Prostate gland (tissue), 2 donors: ENCODE measurements at regions not wholly inside any gene's neighbourhood (a gene's known extent, or its start where the extent isn't known, plus 50 kb on each side); places are given as distances from the start of the nearest gene placed in this dataset.

ENCODE experiments used
- DNase-seq: peaks from one replicate; pipeline ENCODE4 v3.0.0-alpha.2; 2019; ENCODE audit warnings: low spot score
- H3K27ac ChIP-seq, 2 donors: fragments of 200-600 bp; sonication (generic); 2 replicates each; pipeline ENCODE4 v1.5.1; 2017 to 2019
- H3K27me3 ChIP-seq: fragments of 200-600 bp; sonication (generic); replicated peaks from 2 replicates; pipeline ENCODE4 v1.5.1; 2019; ENCODE audit not compliant: insufficient read depth
- H3K36me3 ChIP-seq, 2 donors: fragments of 200-600 bp; sonication (generic); 1 replicate in 1 of 2; 2 replicates in 1 of 2; pipeline versions ENCODE4 v1.5.1 to v1.8.1; 2017 to 2019
- H3K4me1 ChIP-seq: fragments of 200-600 bp; sonication (generic); replicated peaks from 2 replicates; pipeline ENCODE4 v1.5.1; 2019
- H3K4me3 ChIP-seq, 2 donors: fragments of 200-600 bp; sonication (generic); 2 replicates each; pipeline ENCODE4 v1.5.1; 2017 to 2019
- H3K9me3 ChIP-seq: fragments of 200-600 bp; sonication (generic); 2 replicates; pipeline ENCODE4 v1.5.1; 2017
- POLR2A ChIP-seq: fragments of 450-650 bp; IDR thresholded peaks from one replicate; pipeline ENCODE4 v1.6.1; 2016; ENCODE audit warnings: antibody characterized with exemption, mild to moderate bottlenecking
- POLR2AphosphoS5 ChIP-seq: sonication (generic); formaldehyde crosslinking; IDR thresholded peaks from one replicate; pipeline ENCODE4 v1.6.1; 2017; ENCODE audit warnings: antibody characterized with exemption
- WGBS: methylation state at CpG from one replicate; pipeline ENCODE4 v1.1.5; 2018; 5-methylcytosine and 5-hydroxymethylcytosine counted together
- intact Hi-C: fragments of 100-400 bp; cut with DNase I; formaldehyde crosslinking; loops from one replicate; pipeline ENCODE4 v1.14.2; 2022
- TF ChIP-seq, protein P1 (sequence below), 4 experiments: fragments of 200-600 bp in 2 of 4; fragments of 450-650 bp in 2 of 4; sonication (generic) in 2 of 4; IDR thresholded peaks; 1 replicate in 3 of 4; 2 replicates in 1 of 4; pipeline ENCODE4 v1.5.1; 2016 to 2019; ENCODE audit warnings: antibody characterized with exemption in 4 of 4, mild to moderate bottlenecking in 2 of 4, moderate library complexity in 2 of 4

DNA sequence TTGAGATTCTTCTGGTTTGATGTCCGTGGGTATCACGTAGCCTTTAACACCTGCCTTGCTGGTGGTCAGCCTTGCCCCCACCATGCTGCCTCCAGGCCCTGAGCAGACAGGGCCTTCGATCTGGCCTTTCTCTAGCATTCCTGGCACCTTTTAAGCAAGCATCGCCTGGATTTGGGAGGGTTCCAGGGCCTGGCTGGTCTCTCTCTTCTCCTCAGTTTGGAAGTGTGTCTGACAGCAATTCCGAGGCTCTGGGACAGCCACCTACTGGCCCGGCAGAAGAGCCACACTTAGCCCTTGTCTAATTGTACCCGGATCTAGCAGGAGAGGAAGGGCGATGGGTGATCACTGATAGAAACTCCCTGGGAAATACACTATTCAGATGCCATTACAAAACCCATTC is 441.3 kb upstream of the MKI67 start:
- no peak for DNase-seq
- Histone ChIP-seq H3K27me3 (no peaks in the 10 kb centered on the region), H3K4me1 (peaks cover 3% of the 10 kb centered on the region), H3K27ac (no peak overlapping the region), H3K4me3 (no peak overlapping the region), H3K36me3 (no peaks in the 10 kb centered on the region), H3K9me3 (no peaks in the 10 kb centered on the region)
- WGBS: 50% methylated on average over 8 of the region's 8 CpGs
- TF ChIP-seq, protein P1, sequence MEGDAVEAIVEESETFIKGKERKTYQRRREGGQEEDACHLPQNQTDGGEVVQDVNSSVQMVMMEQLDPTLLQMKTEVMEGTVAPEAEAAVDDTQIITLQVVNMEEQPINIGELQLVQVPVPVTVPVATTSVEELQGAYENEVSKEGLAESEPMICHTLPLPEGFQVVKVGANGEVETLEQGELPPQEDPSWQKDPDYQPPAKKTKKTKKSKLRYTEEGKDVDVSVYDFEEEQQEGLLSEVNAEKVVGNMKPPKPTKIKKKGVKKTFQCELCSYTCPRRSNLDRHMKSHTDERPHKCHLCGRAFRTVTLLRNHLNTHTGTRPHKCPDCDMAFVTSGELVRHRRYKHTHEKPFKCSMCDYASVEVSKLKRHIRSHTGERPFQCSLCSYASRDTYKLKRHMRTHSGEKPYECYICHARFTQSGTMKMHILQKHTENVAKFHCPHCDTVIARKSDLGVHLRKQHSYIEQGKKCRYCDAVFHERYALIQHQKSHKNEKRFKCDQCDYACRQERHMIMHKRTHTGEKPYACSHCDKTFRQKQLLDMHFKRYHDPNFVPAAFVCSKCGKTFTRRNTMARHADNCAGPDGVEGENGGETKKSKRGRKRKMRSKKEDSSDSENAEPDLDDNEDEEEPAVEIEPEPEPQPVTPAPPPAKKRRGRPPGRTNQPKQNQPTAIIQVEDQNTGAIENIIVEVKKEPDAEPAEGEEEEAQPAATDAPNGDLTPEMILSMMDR (IDR thresholded peaks at IDR 0.05): no peak
- no peak for TF ChIP-seq POLR2AphosphoS5
- no peak for TF ChIP-seq POLR2A
- intact Hi-C loops: no loop called here

DNA sequence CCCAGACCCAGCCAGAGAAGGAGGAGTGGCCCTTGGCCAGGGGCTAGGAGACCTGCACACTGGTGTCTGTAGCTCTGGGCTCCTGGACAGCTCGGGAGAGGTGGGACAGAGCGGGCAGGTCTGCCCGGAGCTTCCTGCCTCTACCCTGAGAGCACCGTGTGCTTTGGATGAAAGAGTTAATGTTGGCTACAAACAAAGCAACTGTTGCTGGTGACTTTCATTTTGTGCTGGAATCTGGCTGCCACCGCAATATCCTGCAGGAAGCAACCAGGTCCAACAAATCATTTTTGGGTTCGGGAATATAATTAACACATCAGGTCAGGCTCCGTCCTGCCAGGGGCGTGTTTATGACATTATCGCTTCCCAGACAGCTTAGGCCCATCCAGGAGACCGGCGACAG is 441.8 kb upstream of the MKI67 start:
- Histone ChIP-seq H3K36me3 (no peaks in the 10 kb centered on the region), H3K27ac (no peak overlapping the region), H3K4me3 (no peak overlapping the region), H3K4me1 (peaks cover 3% of the 10 kb centered on the region), H3K27me3 (no peaks in the 10 kb centered on the region), H3K9me3 (no peaks in the 10 kb centered on the region)
- 87% methylated on average over 11 of the region's 11 CpGs for WGBS
- TF ChIP-seq POLR2A (no peak), POLR2AphosphoS5 (no peak)
- TF ChIP-seq, protein P1 (IDR thresholded peaks at IDR 0.05): no peak
- intact Hi-C loops: no loop called here
- DNase-seq: no peak

DNA sequence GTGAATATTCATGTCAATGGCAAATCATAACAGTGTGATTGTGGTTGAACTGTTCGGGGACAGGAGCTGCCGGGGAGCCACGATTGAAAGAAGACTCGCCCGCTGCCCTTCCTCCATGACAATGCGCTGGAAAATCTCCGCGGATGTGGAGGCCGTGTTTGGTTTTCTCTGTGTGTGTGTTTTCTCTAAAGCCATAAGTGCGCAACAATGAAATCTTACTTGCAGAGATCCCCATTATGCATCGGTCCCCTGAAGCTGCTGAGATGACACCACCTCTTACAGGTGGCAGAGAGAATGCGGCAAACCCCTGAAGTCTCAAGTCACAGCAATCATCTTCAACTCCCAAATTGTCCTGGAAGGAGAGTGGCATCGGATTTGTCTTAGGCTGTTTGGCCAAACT is 442.3 kb upstream of the MKI67 start:
- TF ChIP-seq, protein P1 (IDR thresholded peaks at IDR 0.05): no peak
- TF ChIP-seq POLR2A: no peak
- no peak for TF ChIP-seq POLR2AphosphoS5
- intact Hi-C loops: no loop called here
- H3K27ac ChIP-seq: no peak overlapping the region
- H3K4me3 ChIP-seq: no peak overlapping the region
- WGBS: 87% methylated on average over 13 of the region's 13 CpGs
- no peaks in the 10 kb centered on the region for H3K9me3 ChIP-seq
- DNase-seq: no peak
- H3K4me1 ChIP-seq: peaks cover 3% of the 10 kb centered on the region
- H3K36me3 ChIP-seq: no peaks in the 10 kb centered on the region
- no peaks in the 10 kb centered on the region for H3K27me3 ChIP-seq

DNA sequence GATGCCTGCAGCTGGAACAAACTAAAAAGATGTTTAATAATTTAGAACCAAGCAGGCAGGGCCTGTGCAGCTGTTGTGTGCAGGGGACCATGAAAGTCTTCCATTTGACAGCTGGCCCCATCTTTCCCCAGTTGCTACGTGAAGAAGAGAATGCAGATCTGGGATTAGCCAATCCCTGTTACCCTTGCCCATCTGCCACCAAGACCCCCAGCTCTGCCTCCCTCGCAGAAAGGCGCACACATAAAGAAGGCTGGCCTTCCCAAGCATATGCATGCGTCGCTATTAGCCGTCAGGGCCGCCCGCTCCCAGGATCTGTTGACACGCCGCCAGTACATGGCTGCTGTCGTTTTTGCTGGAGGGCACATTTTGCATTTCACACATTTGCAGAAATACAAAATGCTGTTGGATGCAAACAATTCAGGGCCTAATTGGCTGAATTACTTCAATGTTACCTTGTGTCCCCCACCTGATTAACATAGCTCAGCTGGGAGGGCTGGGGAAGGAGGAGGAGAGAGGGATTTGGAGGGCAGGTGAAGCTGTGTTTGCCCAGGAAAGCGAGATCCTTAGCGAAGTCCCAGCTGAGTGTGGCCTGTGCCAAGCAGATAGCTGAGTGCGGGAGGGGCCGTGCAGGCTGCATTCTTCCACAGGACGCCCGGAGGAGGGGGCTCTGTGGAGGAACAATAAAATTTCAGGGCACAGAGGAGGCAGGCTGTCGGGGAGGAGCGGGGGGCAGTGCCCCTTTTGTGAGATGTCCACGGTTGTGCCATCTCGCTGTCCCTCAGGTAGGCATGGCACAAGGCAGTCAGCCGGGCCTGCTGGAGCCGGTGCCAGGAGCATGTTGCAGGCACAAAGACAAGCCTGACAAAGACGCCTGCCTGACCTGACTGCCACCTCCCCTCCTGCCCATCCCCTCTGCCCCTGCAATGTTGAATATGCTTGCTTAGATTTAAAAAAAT is 443.0 kb upstream of the MKI67 start:
- intact Hi-C loops: no loop called here

More for the DNA sequence above, 443.0 kb upstream of the MKI67 start:
- H3K4me3 ChIP-seq: no peak overlapping the region
- H3K4me1 ChIP-seq: peaks cover 3% of the 10 kb centered on the region
- no peaks in the 10 kb centered on the region for H3K9me3 ChIP-seq
- H3K36me3 ChIP-seq: no peaks in the 10 kb centered on the region
- no peak for DNase-seq
- no peak overlapping the region for H3K27ac ChIP-seq
- WGBS: 65% methylated on average over 24 of the region's 24 CpGs
- no peak for TF ChIP-seq POLR2AphosphoS5
- TF ChIP-seq, protein P1 (IDR thresholded peaks at IDR 0.05): no peak
- no peaks in the 10 kb centered on the region for H3K27me3 ChIP-seq
